HG03064 (cell line): ENCODE measurements at regions not wholly inside any gene's neighbourhood (a gene's known extent, or its start where the extent isn't known, plus 50 kb on each side); places are given as distances from the start of the nearest gene placed in this dataset.
"Not testable (repeated sequence)": the region's sequence is repeated elsewhere in the genome, so short reads cannot be mapped to it uniquely, and the experiment has no call there.

Experiments
- ATAC-seq: cut with Tn5 transposase; IDR thresholded peaks from one replicate; pipeline ENCODE4 v1.9.1; 2021; ENCODE audit warnings: low read depth; ENCODE audit not compliant: unreplicated experiment

DNA sequence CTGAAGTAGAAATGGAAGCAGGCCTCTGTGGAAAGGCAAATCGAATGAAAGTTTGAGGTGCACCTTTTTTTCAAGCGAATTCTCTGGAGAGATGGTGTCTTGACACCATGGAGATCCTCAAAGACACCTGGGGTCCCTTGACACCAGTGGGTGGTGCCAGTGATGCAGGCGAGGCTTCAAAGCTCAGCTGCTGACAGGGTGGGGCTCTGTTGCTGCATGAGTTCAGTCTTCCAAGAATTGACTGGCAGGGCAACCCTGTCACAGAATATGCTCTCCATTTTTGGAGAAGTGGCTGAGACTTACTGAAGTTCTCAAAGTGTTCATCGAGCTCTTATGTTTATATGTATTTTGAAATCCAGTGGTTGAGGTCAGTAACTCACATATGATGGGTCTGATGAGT is 1741.6 kb downstream of the SPATA31A7 start:
- ATAC-seq = not testable (repeated sequence)

DNA sequence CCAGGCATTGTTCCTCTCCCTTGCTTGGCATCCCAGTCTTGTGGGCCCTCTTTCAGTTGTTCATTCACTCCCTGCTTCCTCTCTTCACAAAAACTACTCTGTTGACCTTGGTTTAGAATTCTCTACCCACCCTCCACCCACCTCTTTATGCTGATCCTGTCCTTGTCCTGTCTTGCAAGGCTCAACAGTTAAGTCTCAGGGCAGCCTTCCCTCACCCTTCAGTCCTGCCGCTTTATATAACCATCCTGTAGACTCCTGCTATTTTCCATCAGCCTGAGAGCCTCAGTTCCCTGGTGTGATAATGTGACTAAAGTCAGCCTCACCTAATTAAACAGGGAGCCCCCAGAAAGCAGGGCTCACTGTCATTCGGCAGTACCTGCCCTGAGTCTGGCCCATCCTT is 1763.0 kb downstream of the SPATA31A7 start:
- ATAC-seq = not testable (repeated sequence)
